HG02571 (cell line): ENCODE measurements at regions not wholly inside any gene's neighbourhood (a gene's known extent, or its start where the extent isn't known, plus 50 kb on each side); places are given as distances from the start of the nearest gene placed in this dataset.

Experiments
- ATAC-seq: cut with Tn5 transposase; IDR thresholded peaks from one replicate; pipeline ENCODE4 v1.9.1; 2021; ENCODE audit warnings: mild to moderate bottlenecking, moderate library complexity; ENCODE audit not compliant: unreplicated experiment

DNA sequence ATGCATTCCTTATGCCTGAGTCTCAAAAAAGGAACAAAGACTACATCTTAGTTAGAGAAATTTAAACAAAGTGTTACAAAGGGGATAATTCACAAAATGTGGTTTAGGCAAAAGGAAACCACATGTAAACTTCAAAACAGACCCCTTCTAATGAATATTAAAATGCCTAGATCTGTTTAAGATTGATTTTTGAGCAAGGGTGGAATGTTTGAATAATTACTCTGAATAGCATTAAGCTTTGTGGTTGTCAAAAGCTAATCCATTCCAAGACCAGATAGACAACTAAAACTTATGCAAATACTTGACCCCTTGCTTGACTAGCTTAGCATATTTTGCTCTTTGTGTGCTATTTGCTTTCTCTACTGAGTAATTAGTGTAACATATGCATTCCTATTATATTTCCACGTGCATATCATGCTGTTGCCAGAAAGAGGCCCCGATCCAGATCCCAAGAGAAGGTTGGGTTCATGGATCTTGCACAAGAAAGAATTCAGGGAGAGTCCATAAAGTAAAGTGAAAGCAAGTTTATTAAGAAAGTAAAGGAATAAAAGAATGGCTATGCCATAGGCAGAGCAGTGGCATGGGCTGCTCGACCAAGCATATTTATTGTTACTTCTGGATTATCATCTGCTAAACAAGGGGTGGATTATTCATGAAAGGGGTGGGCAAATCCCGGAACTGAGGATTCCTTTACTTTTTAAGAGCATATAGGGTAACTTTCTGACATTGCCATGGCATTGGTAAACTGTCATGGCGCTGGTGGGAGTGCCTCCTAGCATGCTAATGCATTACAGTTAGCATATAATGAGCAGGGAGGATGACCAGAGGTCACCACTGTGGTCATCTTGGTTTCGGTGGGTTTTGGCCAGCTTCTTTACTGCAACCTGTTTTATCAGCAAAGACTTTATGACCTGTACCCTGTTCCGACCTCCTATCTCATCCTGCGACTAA lies 1193.4 kb upstream of the EYS start:
- no peak for ATAC-seq

DNA sequence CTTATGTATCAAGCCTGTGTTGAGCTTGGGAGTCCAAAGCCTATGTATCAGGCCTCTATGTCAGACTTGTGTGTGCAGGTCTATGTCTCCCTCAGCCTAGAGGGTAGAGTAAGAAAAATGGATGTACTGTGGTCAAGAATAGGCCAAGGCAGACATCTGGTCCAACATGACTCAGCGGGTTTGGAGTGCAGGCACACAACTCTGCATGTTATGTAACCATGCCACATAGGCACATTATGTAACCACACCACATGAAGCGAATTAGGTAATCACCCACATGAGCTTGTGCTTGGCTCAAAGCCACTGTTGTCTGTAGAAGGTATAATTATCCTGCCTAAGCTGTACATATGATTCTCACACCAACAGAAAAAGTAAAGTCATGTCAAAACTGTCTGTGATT lies 1190.5 kb upstream of the EYS start:
- no peak for ATAC-seq

DNA sequence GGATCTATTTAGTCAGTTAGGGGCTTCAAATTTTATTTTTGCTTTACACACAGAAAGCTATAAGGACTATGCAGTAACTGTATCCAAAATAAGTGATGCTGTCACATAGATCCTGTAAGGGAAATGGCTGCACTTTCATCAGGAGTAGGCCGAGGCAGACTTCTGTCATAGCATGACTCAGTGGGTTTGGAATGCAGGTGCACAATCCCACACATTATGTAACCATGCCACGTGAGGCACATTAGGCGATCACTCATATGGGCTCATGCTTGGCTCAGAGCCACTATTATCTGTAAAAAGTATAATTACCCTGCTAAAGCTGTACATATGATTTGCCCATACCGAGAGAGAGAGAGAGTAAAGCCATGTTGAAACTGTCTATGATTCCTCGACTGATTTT lies 1189.4 kb upstream of the EYS start:
- no peak for ATAC-seq

DNA sequence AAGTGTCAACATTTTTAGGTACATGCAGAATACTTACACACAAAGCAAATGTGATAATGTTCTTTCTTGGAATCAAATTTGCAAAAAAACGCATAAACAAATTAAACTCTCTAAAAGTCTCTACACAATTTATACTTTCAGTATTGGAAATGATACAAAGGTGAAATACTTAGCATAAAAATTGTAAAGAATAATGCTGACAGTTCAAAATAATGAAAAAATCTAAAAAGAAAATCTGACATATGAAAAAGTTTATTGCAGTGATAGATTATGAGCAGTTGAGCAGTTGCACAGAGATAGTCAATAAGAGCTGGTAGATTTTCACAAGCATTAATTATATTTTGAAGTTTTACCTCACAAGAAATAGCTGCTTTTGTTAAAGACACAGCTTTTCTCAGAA lies 1176.4 kb upstream of the EYS start:
- no peak for ATAC-seq

DNA sequence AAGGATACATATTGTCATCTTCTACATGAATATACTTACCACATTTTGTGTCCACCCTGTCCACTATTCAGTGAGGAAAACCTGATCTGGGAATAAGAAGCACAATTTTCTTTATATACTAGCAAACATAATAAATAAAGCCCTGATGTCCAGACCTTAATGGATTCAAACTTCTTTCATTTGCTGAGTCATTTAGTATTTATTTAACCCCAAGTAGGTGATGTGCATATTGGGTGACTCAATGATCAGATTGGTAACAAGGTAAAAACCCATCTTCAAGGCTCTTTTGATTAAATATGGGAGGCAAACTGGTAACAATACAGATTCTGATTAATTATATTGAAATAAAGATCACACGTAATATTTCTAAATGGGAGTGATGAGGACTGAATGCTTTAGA lies 1159.8 kb upstream of the EYS start:
- ATAC-seq = no peak

DNA sequence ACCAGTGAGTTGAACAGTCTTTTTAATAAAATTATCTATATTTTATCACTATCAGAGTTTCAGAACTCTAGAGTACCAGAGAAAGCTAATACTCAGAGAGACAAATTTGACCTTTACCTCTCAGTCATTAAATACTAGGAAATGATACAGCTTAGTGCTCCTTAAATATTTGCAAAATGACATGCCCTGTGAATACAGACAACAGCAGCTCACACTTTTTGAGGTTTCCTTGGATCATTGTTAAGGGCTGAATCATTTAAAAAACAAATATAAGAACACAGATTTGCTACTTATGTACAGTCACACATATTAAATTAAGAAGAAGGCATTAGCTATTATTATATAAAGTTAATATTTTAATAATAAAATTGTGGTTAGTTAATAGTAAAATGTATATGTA lies 1158.7 kb upstream of the EYS start:
- ATAC-seq = no peak

DNA sequence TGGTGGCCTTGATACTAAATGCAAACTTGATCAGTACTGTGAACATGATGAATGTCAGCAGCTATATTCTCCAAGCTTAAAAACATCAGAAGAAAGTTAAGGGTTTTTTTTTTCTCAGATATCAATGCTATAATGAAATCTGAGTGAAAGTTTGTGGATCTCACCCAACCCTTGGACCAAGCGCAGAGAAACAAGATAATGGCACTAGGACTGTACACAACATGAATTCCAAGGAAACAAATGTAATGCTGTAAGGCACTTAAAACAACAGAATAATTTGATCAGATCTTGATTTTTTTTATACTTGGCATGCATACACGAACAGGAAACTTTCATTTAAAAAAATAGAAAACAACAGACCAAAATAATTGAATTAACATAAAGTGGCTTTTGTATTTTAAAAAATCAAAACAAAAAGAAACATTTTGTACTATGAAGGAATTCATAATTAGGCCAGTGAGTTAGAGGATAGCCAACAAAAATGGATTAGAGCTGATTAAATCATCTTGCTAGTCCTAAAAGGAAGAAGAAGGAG lies 1154.0 kb upstream of the EYS start:
- no peak for ATAC-seq

DNA sequence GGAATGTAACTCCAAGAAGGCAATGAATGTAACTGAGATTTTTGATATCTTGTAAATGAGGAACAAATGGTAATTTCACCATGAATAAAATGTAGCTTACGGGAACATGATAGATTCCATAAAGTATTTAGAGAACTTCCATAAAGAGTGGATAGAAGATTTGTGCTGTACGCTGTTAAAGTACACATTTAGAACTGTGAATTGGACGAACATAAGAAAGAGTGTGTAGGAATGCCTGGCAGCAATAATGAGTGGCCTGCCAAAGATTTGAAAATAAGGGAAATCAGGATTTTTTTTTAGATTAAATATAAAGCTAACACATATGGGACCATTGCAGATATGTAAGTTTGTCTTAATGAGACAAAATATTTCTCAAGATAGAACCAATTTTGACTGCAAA lies 1153.3 kb upstream of the EYS start:
- no peak for ATAC-seq

DNA sequence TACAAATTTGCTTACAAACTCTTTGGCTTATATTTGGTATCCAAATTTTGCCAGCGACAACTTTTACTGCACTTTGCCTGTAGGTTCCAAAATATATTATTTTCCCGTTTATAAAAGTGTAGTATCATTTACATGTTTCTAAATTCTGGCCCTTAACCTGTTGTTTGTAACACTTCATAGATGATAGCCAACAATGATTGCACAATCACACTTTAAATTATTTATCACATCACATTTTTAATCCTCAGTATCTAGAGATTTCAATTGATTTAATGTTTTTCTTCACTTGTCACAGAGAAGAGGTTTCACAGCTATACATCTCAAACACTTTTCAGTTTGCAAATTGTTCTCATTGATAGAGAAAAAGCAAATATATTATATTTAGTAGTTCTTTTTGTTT lies 1151.2 kb upstream of the EYS start:
- no peak for ATAC-seq

DNA sequence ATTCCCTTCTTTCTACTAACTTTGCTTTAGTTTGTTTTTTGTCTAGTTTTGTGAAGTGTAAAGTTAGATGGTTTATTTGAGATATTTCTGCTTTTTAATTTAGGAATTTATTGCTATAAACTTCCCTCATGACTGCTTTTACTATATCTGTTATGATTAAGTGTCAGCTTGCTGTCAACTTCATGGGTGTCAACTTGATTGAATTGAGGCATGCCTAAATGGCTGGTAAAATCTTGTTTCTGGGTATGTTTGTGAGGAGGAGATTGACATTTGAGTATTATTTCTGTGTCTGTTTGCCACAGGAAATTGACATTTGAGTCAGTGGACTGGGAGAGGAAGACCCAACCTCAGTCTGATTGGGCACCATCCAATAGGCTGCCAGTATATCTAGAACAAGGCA lies 1147.0 kb upstream of the EYS start:
- ATAC-seq = no peak

DNA sequence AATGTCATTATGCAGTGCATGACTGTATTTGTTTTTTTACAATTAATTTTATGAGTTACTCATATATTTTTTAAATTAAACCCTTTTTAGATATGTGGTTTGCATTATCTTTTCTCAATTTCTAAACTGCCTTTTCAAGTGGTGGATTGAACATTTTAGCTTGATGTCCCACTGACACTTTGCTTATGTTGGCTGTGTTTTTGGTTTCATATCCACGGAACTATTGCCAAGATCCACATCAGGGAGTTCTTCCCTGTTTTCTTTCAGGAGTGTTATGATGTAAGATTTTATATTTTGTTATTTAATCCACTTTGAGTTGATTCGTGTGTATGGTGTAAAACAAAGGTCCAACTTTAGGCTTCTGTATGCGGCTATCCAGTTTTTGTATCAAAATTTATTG lies 1144.9 kb upstream of the EYS start:
- no peak for ATAC-seq

DNA sequence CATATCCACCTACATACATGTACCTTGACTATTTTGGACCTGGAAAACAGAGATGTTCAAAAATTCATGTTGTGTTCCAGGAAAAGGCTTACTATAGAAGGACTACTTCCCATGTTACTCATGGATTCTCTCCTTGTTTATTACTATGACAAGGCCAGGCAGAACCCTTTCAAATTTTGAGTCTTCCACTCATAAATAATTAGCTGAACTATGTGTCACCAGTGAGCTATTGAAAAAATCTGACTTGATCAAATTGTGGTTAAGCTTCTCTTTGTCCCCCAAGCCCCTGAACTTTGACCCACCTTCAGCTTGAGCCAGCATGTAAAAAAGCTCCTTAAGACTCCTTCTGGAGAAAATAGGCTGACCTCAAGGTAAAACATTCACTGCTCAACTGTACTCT lies 1142.8 kb upstream of the EYS start:
- ATAC-seq = no peak

DNA sequence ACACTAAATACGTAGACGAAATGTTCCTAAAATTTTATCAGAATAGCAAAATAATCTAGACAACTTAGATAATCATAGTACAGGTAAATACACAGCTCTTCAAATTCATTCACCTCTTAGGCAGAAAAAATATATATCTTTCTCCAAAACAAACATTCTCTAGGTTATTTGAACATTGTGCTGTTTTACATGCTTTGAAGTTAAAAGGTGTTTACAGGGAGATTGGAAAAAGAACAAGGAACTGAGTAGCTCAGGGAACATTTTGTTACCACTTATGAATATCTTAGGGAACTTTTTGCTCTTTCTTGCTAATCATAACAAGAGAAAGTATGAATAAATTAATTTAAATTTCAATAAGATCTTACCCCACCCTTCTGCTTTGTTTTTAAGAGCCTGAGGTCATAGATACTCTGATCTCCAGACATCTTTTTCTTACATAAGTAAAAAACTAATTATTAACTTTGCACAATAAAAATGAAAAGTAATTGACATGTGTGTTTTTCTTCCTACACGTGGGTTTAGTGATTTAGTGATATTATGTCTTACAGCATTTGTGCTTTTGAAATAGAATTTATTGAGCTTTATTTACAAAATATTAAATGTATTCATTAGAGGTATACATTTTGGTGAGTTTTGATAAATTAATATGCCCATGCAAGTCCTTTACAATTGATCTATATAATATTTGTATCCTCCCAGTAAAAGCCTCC lies 1141.4 kb upstream of the EYS start:
- no peak for ATAC-seq

DNA sequence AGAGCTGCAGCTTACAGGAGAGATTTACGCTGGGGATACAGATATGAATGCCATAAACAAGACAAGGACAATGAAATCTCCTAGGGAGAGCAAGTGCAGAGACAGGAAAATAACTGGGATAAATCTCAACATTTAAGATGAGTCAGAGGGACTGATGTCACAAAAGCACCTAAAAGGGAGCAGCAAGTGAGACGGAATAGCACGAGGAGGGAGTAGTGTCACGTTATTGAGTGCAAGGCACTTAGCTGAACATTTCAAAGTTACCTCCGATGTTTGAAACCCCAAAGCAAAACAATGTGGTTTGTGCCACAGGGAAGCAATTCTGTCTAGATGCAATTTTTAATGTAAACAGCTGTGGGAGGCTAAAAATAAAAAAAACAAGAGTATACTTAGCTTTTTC lies 1131.7 kb upstream of the EYS start:
- no peak for ATAC-seq

DNA sequence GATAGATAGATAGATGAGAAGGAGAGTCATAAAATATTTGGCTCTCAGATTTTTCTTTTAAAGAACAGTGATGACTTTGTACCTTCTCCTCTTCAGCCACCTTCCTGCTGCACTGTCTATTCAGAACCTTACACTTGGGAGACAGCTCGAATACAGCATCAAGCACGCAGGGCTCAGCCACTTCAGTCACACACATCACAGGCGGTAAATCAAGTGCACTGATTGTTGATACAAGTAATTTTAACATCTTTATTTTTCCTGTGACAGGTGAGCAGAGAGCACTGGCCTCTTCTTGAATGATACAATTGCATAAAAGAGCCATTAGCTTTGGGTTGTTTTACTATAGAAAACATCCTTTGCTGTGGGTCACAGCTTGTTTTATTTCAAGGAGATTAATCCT lies 1118.5 kb upstream of the EYS start:
- no peak for ATAC-seq

DNA sequence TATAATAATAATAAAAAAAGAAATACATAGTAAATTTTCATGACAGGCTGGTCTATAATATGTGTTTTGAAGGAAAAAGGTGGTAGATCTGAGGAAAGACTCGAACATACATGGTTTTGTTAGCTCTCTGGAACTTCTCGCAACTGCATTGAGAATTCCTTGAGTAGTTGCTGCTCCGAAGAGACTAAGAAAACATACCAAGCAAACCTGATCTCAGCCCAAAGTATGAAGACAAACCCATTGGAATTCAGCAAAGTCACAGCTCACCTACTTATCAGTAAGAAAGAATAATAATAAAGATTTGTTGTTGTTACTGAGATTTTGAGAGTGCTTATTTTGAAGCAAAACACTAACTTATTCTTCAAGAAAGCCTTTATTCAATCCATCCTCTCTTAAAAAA lies 1107.1 kb upstream of the EYS start:
- no peak for ATAC-seq

DNA sequence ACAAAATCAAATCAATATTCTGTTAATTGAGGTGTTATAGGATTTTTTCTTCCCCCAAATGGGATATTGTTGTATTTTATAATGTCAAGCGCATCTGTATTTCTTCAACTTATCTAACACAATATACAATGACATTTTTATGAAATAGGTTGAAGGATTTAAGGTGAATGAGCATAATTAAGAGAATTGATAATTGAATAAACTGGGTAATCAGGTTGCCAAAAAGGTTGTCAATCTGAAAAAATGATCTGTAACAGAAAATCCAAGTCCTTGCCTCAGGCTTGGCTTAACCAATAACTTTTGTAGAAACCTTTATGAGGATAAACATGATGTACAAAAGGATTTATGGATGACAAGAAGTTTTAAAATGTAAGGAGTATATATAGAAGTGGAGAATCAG lies 1101.7 kb upstream of the EYS start:
- no peak for ATAC-seq

DNA sequence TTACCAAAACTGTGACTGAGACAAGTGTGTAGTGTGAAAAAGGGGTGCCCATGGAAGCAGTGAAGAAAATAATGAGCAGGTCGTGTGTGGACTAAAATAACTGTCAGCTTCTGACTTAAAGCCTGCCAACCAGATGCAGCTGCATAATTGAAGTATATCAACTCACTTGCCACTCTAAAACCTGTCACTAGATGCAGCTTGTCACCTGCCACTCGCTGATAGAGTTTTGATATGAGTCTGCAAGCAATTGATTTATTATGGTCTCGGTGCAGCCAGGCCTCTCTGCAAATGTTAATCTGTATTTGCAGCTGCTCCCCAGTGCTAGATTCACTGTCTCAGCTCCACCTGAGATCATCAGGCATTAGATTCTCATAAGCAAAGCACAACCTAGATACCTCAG lies 1090.0 kb upstream of the EYS start:
- no peak for ATAC-seq

DNA sequence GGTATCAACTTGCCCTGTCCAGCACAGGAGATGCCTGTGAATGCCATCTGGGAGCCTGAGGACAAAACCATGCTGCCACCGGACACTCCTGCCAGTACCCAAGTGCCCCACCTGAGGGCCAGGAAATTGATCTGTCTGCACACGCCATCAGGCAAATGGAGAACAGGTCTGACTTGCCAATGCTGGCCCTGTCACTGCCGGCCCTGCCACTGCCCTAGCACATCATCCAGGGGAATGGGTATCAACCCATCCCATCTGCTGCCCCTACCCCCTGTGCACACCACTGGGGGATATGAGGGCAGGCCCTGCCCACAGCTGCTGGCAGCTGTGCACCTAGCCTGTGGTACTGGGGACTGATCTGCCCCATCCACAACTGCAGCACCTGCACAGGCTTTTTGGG lies 1081.6 kb upstream of the EYS start:
- ATAC-seq = no peak

DNA sequence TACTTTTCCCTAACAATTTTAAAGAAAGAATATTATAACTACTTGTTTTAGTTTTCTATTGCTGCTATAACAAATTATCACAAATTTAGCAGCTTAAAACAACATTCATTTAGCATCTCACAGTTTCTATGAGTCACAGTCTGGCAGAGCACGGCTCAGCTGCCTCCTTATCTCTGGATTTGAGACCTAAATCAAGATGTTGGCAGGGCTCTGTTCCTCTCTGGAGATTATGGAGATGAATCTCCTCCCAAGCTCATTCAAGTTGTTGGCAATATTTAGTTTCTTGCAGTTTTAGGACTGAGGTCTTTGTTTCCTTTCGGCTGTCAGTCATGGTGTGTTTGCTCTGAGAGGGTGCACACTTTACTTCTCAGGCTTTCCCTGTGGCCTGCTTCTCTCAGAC lies 1065.8 kb upstream of the EYS start:
- ATAC-seq = no peak

DNA sequence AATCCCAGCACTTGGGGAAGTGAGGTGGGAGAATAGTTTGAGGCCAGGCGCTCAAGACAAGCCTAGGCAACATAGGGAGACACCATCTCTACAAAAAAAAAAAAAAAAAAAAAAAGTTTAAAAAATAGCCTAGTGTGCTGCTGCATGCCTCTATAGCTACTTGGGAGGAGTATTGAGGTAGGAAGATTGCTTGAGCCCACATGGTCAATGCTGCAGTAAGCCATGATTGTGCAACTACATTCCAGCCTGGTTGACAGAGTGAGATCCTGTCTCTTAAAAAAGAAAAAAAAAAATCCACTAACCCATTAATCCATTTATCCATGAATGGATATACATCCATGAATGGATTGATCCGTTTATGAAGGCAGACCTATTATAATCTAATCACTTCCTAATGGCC lies 1064.6 kb upstream of the EYS start:
- ATAC-seq = no peak

DNA sequence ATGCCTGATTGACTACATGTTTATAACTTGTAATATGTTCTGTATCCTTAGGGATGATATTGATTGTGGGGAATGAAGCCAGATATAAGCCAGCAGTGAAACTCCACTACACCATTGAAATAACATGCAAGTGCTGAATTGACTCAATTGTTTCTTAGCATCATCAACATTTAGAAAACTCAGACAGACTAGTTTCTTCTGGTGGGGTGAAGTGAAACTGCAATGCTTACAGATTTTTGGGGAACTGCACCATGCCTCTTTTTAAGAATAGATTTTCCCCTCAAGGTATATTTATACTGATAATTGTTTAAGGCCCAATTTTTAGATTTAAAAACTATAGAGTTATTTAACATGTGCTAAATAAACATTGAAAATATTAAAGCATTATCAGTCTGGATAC lies 1044.6 kb upstream of the EYS start:
- no peak for ATAC-seq
